ENCODE measurements at regions not wholly inside any gene's neighbourhood (a gene's known extent, or its start where the extent isn't known, plus 50 kb on each side); places are given as distances from the start of the nearest gene placed in this dataset.
"Not testable (repeated sequence)": the region's sequence is repeated elsewhere in the genome, so short reads cannot be mapped to it uniquely, and the experiment has no call there.

- DNase-seq = no peak
Measured at GRCh38 chr5:92002721-92003274, 619.7 kb upstream of the ARRDC3 start.

DNA sequence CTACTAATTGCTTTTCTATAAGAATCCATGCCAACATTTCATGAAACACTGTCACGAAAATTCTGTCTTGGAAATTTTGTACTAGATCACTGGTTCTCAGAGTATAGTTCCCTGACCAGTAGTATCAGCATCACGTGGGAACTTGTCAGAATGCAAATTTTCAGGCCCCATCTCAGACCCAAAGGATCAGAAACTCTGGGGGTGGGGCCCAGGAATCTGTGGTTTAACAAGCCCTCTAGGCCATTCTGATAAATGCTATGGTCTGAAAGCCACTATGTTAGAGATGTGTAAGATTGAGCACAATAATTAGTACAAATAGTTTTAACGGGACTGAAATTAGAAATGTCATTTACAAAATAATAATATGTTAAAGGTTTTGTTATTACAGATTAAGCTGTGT lies 615.7 kb upstream of the ARRDC3 start:
- no peak for DNase-seq

DNA sequence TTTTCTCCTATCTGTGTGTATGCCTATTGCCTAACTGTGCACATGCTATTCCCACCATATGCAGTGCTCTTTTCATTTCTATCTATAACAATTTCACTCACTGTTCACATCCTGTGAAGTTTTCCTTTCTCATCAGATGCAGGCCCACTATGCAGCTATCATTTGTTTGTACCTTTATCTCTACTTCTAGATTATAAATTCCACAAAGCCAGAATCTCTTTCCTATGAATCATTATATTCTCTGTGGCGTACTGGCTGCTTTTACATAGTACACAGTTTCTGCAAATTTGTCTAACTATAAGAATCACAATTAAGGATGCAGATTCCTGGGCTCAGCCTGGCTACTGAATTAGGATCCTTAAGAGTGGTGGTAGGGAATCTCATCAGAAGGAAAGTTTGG lies 600.8 kb upstream of the ARRDC3 start:
- DNase-seq = no peak

- no peak for DNase-seq
Measured at GRCh38 chr5:91978221-91978882, 595.2 kb upstream of the ARRDC3 start.

DNA sequence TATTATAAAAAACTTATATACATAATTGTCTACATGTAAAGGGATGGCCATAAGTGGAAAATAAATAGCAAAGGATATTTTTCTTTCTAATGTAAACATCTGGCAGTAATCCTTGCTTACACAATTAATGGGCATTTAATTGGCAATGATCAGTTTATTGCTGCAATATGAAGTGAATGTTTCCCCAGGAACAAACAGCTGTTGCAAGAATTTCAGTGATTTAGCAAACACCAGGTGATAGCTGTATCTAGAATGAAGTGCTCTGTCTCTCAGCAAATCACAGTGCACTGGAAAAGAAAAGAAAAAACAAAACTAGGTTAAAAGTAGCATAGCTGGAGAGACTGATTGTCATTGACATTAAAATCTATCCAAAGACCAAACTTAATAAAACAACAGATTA lies 594.5 kb upstream of the ARRDC3 start:
- no peak for DNase-seq

- DNase-seq = no peak
Measured at GRCh38 chr5:91976451-91976850, 593.3 kb upstream of the ARRDC3 start.

GRCh38 chr5:91963166-91963565 lies 580.0 kb upstream of the ARRDC3 start:
- no peak for DNase-seq

DNA sequence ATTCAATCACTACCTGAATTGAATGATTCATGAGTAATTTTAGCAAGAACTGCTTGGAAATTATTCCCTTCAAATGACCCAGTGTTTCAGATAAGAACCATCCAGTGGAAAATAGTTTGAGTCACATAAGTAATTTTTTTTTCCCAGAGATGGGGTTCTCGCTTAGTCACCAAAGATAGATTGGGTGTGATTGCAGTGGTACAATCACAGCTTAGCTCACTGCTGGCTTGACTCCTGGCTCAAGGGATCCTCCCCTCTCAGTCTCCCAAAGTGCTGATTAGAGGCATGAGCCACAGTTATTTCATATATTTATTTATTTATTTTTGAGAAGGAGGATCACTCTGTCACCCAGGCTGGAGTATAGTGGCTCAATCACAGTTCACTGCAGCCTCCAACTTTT lies 574.5 kb upstream of the ARRDC3 start:
- no peak for DNase-seq

DNA sequence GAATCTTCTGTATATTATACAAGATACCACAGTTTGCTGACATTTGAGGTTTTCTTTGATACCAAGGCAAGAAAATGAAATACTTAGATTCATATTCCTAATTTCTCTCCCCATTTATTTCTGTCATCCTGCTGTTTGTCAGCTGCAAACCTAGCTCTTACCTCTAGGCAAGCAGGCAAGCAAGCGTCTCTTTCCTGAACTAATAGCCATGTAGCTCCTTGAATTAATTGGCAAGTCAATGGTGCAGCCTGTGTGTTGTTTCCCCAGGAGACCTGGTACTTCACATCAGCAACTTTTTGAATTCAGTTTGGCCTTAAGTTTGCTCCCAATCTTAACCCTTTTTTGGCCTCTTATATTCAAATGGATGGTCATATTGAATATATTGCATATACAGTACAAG lies 573.6 kb upstream of the ARRDC3 start:
- no peak for DNase-seq

DNA sequence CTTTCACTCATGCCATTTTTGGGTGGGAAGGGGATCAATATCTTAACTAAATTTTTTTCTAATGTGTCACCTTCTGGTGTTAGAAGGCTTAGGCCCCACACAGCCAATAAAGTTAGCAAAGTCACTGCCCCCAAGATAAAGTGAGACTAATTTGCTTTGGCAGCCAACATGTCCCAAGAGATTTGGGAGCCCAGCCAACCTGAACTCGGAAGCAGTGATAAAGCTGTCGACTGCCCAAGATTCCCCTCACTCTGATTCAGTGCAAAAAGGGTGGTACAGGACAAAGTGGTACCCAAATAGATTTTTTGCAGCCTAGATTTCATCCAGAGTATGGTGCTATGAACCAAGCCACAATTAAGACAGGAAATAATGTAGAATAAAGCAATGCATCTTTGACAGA lies 572.5 kb upstream of the ARRDC3 start:
- peak; percentile 6 for DNase-seq

GRCh38 chr5:91954136-91954535 lies 571.0 kb upstream of the ARRDC3 start:
- DNase-seq = no peak

- no peak for DNase-seq
Measured at GRCh38 chr5:91950328-91950727, 567.2 kb upstream of the ARRDC3 start.

DNA sequence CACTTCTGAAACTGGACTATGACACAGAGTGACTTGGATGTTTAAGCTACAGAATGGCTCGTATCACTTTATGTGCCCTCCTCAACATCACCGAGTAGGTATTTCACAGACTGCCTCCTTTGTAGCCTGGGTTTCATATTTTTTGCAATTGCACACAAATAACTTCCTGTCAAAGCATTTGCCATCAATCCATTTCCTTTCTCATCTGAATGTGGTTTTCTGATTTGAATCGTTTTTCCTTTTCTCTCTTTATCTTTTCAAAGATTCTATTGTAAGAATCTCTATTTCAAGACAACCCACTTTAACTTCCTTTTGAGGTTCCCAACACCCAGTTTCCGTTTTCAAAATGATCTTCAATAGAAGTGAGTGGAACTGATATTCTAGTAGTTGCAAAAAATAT lies 563.8 kb upstream of the ARRDC3 start:
- no peak for DNase-seq

DNA sequence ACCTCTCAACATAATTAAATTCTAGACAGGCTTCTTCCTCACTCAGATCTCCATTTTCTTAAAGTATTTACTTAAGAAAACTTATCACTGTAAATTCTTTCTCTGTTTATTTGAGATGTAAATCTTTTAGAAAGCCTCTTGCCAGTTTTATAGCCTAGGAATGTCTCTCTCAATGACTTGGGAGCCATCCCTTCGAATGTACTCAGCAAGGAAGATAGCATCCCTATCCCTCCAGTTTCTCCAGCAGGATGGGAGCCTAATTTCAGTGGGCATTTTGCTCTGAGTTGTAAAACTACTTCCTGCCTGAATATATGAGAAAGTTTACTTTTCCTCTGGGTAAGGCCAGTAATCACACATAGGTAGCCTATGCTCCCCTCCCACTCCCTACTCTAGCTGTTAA lies 558.5 kb upstream of the ARRDC3 start:
- DNase-seq = no peak

DNA sequence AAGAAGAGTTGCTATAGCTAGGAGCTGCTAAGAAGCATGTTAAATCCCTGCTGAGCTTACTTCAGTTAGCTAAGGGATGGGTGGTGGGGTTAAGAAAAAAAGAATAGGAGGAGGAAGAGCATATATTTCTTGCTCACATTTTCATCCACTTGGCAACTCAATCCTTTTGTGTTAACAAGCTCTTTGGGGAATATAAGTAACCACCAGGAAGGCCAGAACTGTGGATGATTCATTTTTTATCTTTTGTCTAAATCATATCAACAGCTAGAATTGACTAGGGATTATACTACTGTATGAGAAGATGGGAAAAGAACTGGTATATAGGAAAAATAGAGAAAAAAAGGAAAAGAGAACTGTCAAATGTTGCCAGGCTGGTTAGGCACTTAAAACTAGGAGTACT lies 555.3 kb upstream of the ARRDC3 start:
- no peak for DNase-seq

DNA sequence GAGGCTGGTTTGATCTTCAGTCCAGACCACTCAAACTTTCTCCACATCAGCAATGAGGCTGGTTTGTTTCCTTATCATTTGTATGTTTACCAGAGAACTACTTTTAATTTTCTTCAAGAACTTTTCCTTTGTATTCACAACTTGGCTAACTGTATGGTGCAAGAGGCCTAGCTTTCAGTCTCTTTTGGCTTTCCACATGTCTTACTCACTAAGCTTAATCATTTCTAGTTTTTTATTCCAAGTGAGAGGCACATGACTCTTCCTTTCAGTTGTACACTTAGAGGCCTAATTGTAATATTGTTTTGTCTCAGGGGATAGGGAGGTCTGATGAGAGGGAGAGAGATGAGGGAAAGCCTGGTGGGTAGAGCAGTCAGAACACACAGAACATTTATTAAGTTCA lies 554.0 kb upstream of the ARRDC3 start:
- DNase-seq = no peak

- DNase-seq = no peak
Measured at GRCh38 chr5:91929522-91929817, 546.4 kb upstream of the ARRDC3 start.

DNA sequence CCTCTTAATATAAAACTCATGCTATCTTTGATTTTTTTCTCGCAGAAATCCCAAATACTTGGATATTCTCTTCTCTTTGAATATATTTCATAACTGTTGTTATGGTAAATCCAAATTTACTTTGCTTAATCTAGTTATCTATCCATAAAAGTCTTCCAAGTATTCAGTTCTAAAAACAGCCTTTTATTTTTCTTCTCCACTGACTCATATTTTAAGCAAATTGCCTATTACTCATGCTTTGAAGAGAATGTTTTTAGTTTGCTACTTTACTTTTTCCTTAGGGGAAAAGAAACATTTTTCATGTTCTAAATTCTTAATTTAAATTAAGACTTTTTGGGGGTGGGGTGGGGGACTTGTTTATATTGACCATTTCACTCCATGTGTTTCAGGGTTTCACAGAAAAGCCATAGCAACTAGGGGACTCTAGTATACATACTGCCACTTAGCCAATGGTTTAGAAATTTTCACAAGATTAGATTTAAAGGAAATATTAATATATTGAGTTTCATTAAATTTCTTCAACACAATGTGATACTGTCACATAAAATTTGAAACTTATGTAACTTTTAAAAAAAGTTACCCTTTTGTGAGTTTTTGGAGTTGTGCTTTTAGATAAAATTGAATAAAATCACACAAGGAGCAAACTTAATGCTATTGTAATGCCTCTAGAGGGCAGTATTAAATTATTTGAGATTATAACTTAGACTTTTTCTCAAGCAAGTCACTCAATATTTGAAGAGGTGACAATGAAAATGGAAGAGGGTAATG lies 545.8 kb upstream of the ARRDC3 start:
- peak; percentile 28 for DNase-seq

GRCh38 chr5:91927439-91927838 lies 544.3 kb upstream of the ARRDC3 start:
- DNase-seq = no peak

- DNase-seq = no peak
Measured at GRCh38 chr5:91925249-91925648, 542.1 kb upstream of the ARRDC3 start.

DNA sequence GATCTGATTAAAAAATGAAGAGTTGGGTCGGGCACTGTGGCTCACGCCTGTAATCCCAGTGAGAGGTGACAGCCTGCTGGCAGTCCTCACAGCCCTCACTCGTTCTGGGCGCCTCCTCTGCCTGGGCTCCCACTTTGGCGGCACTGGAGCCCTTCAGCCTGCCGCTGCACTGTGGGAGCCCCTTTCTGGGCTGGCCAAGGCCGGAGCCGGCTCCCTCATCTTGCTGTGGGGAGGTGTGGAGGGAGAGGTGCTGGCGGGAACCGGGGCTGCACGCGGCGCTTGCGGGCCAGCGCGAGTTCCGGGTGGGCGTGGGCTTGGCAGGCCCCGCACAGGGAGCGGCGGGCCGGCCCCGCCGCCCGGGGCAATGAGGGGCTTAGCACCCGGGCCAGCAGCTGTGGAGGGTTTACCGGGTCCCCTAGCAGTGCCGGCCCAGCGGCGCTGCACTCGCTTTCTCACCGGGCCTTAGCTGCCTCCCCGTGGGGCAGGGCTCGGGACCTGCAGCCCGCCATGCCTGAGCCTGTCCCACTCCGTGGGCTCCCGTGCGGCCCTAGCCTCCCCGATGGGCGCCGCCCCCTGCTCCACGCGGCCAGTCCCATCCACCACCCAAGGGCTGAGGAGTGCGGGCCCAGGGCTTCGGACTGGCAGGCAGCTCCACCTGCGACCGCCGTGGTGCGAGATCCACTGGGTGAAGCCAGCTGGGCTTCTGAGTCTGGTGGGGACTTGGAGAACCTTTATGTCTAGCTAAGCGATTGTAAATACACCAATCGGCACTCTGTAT lies 534.1 kb upstream of the ARRDC3 start:
- not testable (repeated sequence) for DNase-seq

GRCh38 chr5:91910655-91911054 lies 527.5 kb upstream of the ARRDC3 start:
- DNase-seq = no peak

DNA sequence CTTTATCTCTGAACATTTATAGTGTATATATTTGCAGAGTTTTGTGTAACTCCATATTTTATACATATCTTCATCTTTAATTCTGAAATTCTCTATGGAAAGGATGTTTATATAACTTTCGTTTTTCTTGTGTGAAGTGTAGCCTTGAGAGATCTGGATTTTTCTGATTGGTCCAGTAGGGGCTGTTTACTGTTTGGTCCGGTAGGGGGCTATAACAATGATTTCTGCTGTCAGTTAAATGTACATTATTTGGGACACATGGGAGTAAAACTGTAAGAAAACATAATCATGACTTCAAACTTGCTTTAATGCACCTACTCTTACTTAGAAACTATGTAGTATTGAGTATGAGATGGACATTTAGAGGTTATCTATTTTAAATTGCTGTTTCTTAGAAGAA lies 527.1 kb upstream of the ARRDC3 start:
- no peak for DNase-seq
